ENCODE measurements at regions not wholly inside any gene's neighbourhood (a gene's known extent, or its start where the extent isn't known, plus 50 kb on each side); places are given as distances from the start of the nearest gene placed in this dataset.

GRCh38 chr3:177731644-177732268, 534.5 kb upstream of the TBL1XR1 start:
- Histone ChIP-seq H3K9me3 (ENCODE audit: low read depth, low read length) (no peaks in the 10 kb centered on the region), H3K27ac (no peak overlapping the region), H3K4me3 (no peak overlapping the region), H3K36me3 (ENCODE audit: insufficient read depth, low read length) (no peaks in the 10 kb centered on the region), H3K9ac (ENCODE audit: insufficient read length) (no peak overlapping the region)
- no peak for TF ChIP-seq POLR2AphosphoS5 (IDR thresholded peaks at IDR 0.05; ENCODE audit: borderline replicate concordance, low read depth, low read length)
- TF ChIP-seq EZH2 (IDR thresholded peaks at IDR 0.05): no peak
- TF ChIP-seq FOXP2 (optimal IDR thresholded peaks at IDR 0.05; ENCODE audit: control extremely low read depth, extremely low read length, insufficient read depth): no peak
- no peak for DNase-seq (ENCODE audit: low read depth, low spot score)

DNA sequence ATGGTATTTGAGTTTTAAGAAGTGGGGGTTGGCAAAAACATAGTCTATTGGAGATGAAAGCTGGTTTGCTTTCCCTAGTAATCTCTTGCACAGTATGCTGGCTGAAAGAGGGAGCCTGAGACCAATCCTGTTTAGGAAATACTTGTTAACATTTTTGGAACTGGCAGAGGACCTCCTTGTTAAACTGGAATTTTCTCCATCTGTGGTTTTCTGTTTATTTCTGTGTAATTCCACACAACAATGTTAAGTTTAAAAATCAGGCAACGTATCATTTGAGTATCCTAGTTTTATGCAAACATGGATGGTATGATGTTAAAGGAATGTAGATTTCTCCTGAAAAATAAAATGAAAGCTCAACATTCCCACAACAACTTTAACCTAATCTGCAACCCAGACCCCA, 536.0 kb upstream of the TBL1XR1 start:
- no peaks in the 10 kb centered on the region; the same call in 1 of the 2 replicates for H3K9me3 ChIP-seq (ENCODE audit: low read depth, low read length)
- DNase-seq (ENCODE audit: low read depth, low spot score): no peak
- H3K27ac ChIP-seq: no peak overlapping the region
- no peak overlapping the region for H3K9ac ChIP-seq (ENCODE audit: insufficient read length)
- no peak overlapping the region for H3K4me3 ChIP-seq
- no peaks in the 10 kb centered on the region for H3K36me3 ChIP-seq (ENCODE audit: insufficient read depth, low read length)
- TF ChIP-seq EZH2 (IDR thresholded peaks at IDR 0.05) (no peak), POLR2AphosphoS5 (IDR thresholded peaks at IDR 0.05; ENCODE audit: borderline replicate concordance, low read depth, low read length) (no peak), FOXP2 (optimal IDR thresholded peaks at IDR 0.05; ENCODE audit: control extremely low read depth, extremely low read length, insufficient read depth) (no peak)

DNA sequence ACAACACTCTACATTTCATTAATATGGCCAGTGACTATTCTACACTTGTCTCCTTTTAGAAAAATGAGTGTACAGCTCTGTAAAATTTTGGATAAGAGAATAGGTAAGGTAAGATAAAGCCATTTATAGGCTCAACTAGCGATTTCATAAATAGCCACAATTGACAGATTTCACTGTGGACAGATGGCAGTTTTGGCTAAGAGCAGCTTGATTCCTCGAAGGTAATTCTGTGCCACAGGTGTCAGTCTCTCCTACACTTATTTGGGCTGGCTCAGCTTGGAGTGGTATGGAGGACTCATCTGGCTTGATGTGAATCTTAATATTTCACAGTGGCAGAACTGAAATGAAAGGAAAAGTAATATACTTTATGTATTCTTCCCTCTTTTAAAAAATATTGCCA, 536.7 kb upstream of the TBL1XR1 start:
- TF ChIP-seq EZH2 (IDR thresholded peaks at IDR 0.05): no peak
- no peak for TF ChIP-seq FOXP2 (optimal IDR thresholded peaks at IDR 0.05; ENCODE audit: control extremely low read depth, extremely low read length, insufficient read depth)
- TF ChIP-seq POLR2AphosphoS5 (IDR thresholded peaks at IDR 0.05; ENCODE audit: borderline replicate concordance, low read depth, low read length): no peak
- DNase-seq (ENCODE audit: low read depth, low spot score): no peak
- no peaks in the 10 kb centered on the region for H3K36me3 ChIP-seq (ENCODE audit: insufficient read depth, low read length)
- H3K27ac ChIP-seq: no peak overlapping the region
- H3K9ac ChIP-seq (ENCODE audit: insufficient read length): no peak overlapping the region
- H3K9me3 ChIP-seq (ENCODE audit: low read depth, low read length): no peaks in the 10 kb centered on the region; the same call in 1 of the 2 replicates
- H3K4me3 ChIP-seq: no peak overlapping the region

DNA sequence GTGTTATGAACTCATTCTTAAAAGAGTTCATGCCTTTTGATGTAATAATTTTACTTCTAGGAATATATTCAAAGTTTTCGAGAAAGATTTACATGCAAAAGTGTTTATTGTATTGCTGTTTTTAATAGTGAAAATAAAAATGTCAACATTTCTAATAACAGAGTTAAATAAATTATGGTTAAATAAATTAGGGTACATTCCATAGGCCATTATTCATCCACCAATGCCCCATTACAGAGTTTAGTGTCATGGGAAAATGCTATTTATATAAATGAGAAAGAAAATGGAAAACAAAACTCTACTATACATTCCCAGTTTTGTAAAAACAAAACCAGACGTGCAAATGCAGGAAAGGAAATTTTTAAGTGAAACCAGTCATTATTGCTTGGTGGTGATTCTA, 538.1 kb upstream of the TBL1XR1 start:
- no peak overlapping the region for H3K9ac ChIP-seq (ENCODE audit: insufficient read length)
- DNase-seq (ENCODE audit: low read depth, low spot score): no peak
- TF ChIP-seq EZH2 (IDR thresholded peaks at IDR 0.05): no peak
- no peak for TF ChIP-seq FOXP2 (optimal IDR thresholded peaks at IDR 0.05; ENCODE audit: control extremely low read depth, extremely low read length, insufficient read depth)
- no peak for TF ChIP-seq POLR2AphosphoS5 (IDR thresholded peaks at IDR 0.05; ENCODE audit: borderline replicate concordance, low read depth, low read length)
- no peaks in the 10 kb centered on the region; the same call in 1 of the 2 replicates for H3K9me3 ChIP-seq (ENCODE audit: low read depth, low read length)
- H3K36me3 ChIP-seq (ENCODE audit: insufficient read depth, low read length): no peaks in the 10 kb centered on the region
- no peak overlapping the region for H3K27ac ChIP-seq
- no peak overlapping the region for H3K4me3 ChIP-seq

DNA sequence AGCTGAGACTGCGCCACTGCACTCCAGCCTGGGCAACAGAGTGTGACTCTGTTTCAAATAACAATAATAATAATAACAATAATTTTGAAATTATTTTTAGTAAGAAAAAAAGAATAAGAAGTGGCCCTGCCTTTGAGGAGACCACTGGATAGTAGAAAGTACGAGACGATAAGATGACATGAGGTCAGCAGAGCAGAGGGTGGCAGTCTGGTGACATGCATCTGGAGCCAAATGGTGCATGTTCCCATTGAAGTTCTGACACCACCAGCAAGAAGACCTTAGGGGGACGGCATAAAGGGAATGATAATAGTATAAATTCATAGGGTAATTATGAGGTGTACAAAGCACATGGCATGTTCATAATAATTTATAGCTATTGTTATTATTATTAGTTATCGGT, 542.2 kb upstream of the TBL1XR1 start:
- TF ChIP-seq POLR2AphosphoS5 (IDR thresholded peaks at IDR 0.05; ENCODE audit: borderline replicate concordance, low read depth, low read length): no peak
- TF ChIP-seq EZH2 (IDR thresholded peaks at IDR 0.05): no peak
- TF ChIP-seq FOXP2 (optimal IDR thresholded peaks at IDR 0.05; ENCODE audit: control extremely low read depth, extremely low read length, insufficient read depth): no peak
- H3K9me3 ChIP-seq (ENCODE audit: low read depth, low read length): no peaks in the 10 kb centered on the region; the same call in 1 of the 2 replicates
- no peak overlapping the region for H3K9ac ChIP-seq (ENCODE audit: insufficient read length)
- H3K36me3 ChIP-seq (ENCODE audit: insufficient read depth, low read length): no peaks in the 10 kb centered on the region
- no peak overlapping the region for H3K27ac ChIP-seq
- no peak overlapping the region for H3K4me3 ChIP-seq
- no peak for DNase-seq (ENCODE audit: low read depth, low spot score)

DNA sequence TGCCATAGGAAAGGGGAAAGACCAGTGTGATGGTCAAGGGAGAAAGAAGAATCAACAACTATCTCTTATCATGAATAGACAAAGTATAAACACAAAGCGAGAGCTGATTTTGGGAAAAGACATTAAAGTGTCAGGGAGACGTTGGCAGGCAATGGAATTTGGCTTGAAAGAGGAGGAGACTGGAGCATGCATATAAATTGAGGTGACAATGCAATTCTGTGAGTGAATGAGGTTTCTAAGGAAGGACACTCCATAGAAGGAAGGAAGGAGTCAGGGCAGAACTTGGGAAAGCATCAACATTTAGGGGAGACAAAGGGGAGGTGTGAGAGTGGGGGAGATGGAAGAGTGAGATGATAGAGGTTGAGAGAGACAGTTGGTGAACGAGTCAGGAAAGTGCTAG, 543.0 kb upstream of the TBL1XR1 start:
- H3K9me3 ChIP-seq (ENCODE audit: low read depth, low read length): no peaks in the 10 kb centered on the region; the same call in 1 of the 2 replicates
- TF ChIP-seq EZH2 (IDR thresholded peaks at IDR 0.05): no peak
- no peak for TF ChIP-seq FOXP2 (optimal IDR thresholded peaks at IDR 0.05; ENCODE audit: control extremely low read depth, extremely low read length, insufficient read depth)
- TF ChIP-seq POLR2AphosphoS5 (IDR thresholded peaks at IDR 0.05; ENCODE audit: borderline replicate concordance, low read depth, low read length): no peak
- no peak overlapping the region for H3K27ac ChIP-seq

GRCh38 chr3:177742273-177742672, 545.0 kb upstream of the TBL1XR1 start:
- no peak overlapping the region for H3K9ac ChIP-seq (ENCODE audit: insufficient read length)
- no peak overlapping the region for H3K27ac ChIP-seq
- H3K4me3 ChIP-seq: no peak overlapping the region
- H3K36me3 ChIP-seq (ENCODE audit: insufficient read depth, low read length): no peaks in the 10 kb centered on the region
- TF ChIP-seq POLR2AphosphoS5 (IDR thresholded peaks at IDR 0.05; ENCODE audit: borderline replicate concordance, low read depth, low read length) (no peak), FOXP2 (optimal IDR thresholded peaks at IDR 0.05; ENCODE audit: control extremely low read depth, extremely low read length, insufficient read depth) (no peak)
- no peak for DNase-seq (ENCODE audit: low read depth, low spot score)
- H3K9me3 ChIP-seq (ENCODE audit: low read depth, low read length): no peaks in the 10 kb centered on the region; the same call in 1 of the 2 replicates

More for the DNA sequence above, 543.0 kb upstream of the TBL1XR1 start:
- H3K36me3 ChIP-seq (ENCODE audit: insufficient read depth, low read length): no peaks in the 10 kb centered on the region
- no peak for DNase-seq (ENCODE audit: low read depth, low spot score)
- no peak overlapping the region for H3K9ac ChIP-seq (ENCODE audit: insufficient read length)
- H3K4me3 ChIP-seq: no peak overlapping the region

DNA sequence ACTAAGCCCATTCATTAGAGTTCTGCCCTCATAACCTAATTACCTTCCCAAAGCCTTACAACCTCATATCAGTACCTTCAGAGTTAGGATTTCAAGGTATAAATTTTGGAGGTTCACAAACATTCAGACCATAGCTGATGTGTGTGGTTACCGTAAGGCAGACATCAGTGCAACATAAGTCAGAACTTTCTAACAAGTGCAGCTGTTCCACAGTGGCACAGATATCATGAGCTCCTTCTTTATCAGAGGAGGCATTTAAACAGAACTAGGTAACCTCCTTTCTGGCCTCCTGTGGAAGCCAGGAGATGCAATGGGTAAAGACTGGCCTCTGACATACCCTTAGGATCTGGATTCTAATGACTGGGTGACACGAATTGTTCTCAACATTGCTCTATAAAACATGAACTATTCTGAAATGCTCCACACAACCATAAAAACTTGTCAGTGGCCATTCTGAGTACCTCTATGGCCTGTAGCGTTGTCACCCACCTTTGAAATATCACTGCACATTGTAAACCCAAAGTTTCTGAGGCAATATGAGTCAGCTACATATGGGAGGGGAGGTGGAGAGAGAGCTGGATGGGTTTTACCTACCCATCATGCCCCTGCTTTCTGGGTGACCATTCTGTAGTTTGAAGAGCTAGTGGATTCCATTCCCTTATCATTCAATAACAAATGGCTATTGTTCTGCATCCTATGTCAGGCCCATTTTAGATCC, 546.0 kb upstream of the TBL1XR1 start:
- H3K9me3 ChIP-seq (ENCODE audit: low read depth, low read length): no peaks in the 10 kb centered on the region
- no peak overlapping the region for H3K9ac ChIP-seq (ENCODE audit: insufficient read length)
- TF ChIP-seq FOXP2 (optimal IDR thresholded peaks at IDR 0.05; ENCODE audit: control extremely low read depth, extremely low read length, insufficient read depth) (no peak), EZH2 (IDR thresholded peaks at IDR 0.05) (no peak), POLR2AphosphoS5 (IDR thresholded peaks at IDR 0.05; ENCODE audit: borderline replicate concordance, low read depth, low read length) (no peak)
- no peak overlapping the region for H3K4me3 ChIP-seq
- H3K27ac ChIP-seq: no peak overlapping the region
- H3K36me3 ChIP-seq (ENCODE audit: insufficient read depth, low read length): no peaks in the 10 kb centered on the region
- DNase-seq (ENCODE audit: low read depth, low spot score): no peak

Measured in SK-N-MC (cell line).